ENCODE measurements at regions not wholly inside any gene's neighbourhood (a gene's known extent, or its start where the extent isn't known, plus 50 kb on each side); places are given as distances from the start of the nearest gene placed in this dataset.

DNA sequence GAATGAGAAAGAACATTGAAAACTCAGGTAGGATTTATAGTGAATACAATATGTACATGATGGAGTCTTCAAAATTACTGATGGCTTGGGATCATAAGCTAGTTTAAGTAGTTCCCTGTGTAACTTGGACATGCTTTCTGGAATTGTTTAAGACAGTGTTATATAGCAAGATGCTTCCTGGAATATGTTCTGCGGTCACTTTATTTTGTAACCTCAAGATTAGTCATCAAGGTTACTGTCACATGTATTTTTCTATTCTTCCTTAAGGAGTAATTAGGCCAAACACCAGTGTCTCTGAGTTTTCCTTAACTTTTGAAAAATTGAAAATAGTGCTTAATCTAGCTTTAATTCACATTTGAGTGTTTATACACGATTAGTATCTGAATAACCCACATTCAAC, 760.3 kb upstream of the ARRDC4 start:
- TF ChIP-seq, protein P1, sequence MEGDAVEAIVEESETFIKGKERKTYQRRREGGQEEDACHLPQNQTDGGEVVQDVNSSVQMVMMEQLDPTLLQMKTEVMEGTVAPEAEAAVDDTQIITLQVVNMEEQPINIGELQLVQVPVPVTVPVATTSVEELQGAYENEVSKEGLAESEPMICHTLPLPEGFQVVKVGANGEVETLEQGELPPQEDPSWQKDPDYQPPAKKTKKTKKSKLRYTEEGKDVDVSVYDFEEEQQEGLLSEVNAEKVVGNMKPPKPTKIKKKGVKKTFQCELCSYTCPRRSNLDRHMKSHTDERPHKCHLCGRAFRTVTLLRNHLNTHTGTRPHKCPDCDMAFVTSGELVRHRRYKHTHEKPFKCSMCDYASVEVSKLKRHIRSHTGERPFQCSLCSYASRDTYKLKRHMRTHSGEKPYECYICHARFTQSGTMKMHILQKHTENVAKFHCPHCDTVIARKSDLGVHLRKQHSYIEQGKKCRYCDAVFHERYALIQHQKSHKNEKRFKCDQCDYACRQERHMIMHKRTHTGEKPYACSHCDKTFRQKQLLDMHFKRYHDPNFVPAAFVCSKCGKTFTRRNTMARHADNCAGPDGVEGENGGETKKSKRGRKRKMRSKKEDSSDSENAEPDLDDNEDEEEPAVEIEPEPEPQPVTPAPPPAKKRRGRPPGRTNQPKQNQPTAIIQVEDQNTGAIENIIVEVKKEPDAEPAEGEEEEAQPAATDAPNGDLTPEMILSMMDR (IDR thresholded peaks at IDR 0.05), result no peak
- TF ChIP-seq POLR2A (IDR thresholded peaks at IDR 0.05), result no peak
